GM12878 (cell line): ENCODE measurements at regions not wholly inside any gene's neighbourhood (a gene's known extent, or its start where the extent isn't known, plus 50 kb on each side); places are given as distances from the start of the nearest gene placed in this dataset.

Experiments used
- ATAC-seq: fragments of 200-7000 bp; cut with Tn5 transposase; 3 replicates; pipeline ENCODE4 v1.9.1; 2020; ENCODE audit warnings: mild to moderate bottlenecking, moderate library complexity
- BruUV-seq: library from RNA; stranded (reverse); fragments of 400-500 nt; replicated peaks from 2 replicates; lab custom pipeline; 2021; lab: Mats Ljungman, UMichigan
- CTCF ChIA-PET: fragments of 300-600 bp; sonication (Branson Sonifier 250); formaldehyde crosslinking; extraction: SDS; loops from one replicate; lab custom pipeline; 2021; ENCODE audit warnings: inconsistent platforms; lab: Yijun Ruan, JAX
- POLR2A ChIA-PET: fragments of 350-600 bp; formaldehyde crosslinking; extraction: SDS; loops from one replicate; lab custom pipeline; 2021; ENCODE audit warnings: inconsistent platforms; lab: Charles Lee
- RAD21 ChIA-PET: fragments of 300-600 bp; sonication (Branson Sonifier 250); formaldehyde crosslinking; loops from one replicate; lab custom pipeline; 2023; ENCODE audit warnings: antibody characterized with exemption; ENCODE audit not compliant: unreplicated experiment; lab: Charles Lee
- SMC1A ChIA-PET: fragments of 300-600 bp; sonication (Branson Sonifier 250); formaldehyde crosslinking; loops from one replicate; lab custom pipeline; 2023; ENCODE audit not compliant: unreplicated experiment, uncharacterized antibody; lab: Charles Lee
- DNase-seq: peaks from one replicate; pipeline ENCODE4 v3.0.0-alpha.2; 2011; ENCODE audit warnings: low read depth, low spot score
- FAIRE-seq: peaks from 3 replicates; lab custom pipeline; 2011; peaks lifted over from hg19 to GRCh38; lab: Jason Lieb, UNC
- H2AFZ ChIP-seq: 2 replicates; pipeline ENCODE4 v1.6.0; 2011; ENCODE audit warnings: low read depth, low read length, control low read depth; ENCODE audit not compliant: control insufficient read depth
- H3K27ac ChIP-seq: 2 replicates; pipeline ENCODE4 v1.5.1; 2011; ENCODE audit warnings: control low read depth; ENCODE audit not compliant: control insufficient read depth, insufficient read depth
- H3K27me3 ChIP-seq, 2 experiments: replicated peaks in 1 of 2; 2 replicates each; pipeline versions ENCODE4 v1.6.0 to v1.6.1; 2011; ENCODE audit warnings: low read length in 1 of 2; ENCODE audit not compliant: control insufficient read depth in 2 of 2, insufficient read depth in 2 of 2
- H3K36me3 ChIP-seq, 2 experiments: 2 replicates each; pipeline ENCODE4 v1.5.1; 2011; ENCODE audit warnings: low read length in 1 of 2; ENCODE audit not compliant: control insufficient read depth in 2 of 2, insufficient read depth in 2 of 2
- H3K4me1 ChIP-seq: 2 replicates; pipeline ENCODE4 v1.6.1; 2011; ENCODE audit warnings: mild to moderate bottlenecking, low read length, moderate library complexity, mixed read lengths; ENCODE audit not compliant: control insufficient read depth, insufficient read depth
- H3K4me2 ChIP-seq: 2 replicates; pipeline ENCODE4 v1.6.0; 2011; ENCODE audit warnings: control low read depth; ENCODE audit not compliant: control insufficient read depth, insufficient read depth
- H3K4me3 ChIP-seq: fragments of 200-600 bp; sonication (generic); 2 replicates; pipeline ENCODE4 v1.5.1; 2016
- H3K79me2 ChIP-seq: 2 replicates; pipeline ENCODE4 v1.6.0; 2011; ENCODE audit warnings: low read length; ENCODE audit not compliant: control insufficient read depth, insufficient read depth
- H3K9ac ChIP-seq: 2 replicates; pipeline ENCODE4 v1.8.0; 2011; ENCODE audit warnings: low read length, control low read depth, mixed read lengths; ENCODE audit not compliant: control insufficient read depth, insufficient read depth
- H3K9me3 ChIP-seq: replicated peaks from 3 replicates; pipeline ENCODE4 v1.5.1; 2011; ENCODE audit warnings: mild to moderate bottlenecking, low read length; ENCODE audit not compliant: control insufficient read depth, insufficient read depth
- H4K20me1 ChIP-seq: 2 replicates; pipeline ENCODE4 v1.6.0; 2011; ENCODE audit not compliant: control insufficient read depth, insufficient read depth
- BHLHE40 ChIP-seq, 2 experiments: fragments of 450-650 bp in 1 of 2; IDR thresholded peaks; 2 replicates each; pipeline ENCODE4 v1.6.1; 2011 to 2017; ENCODE audit warnings: low read depth in 2 of 2, borderline replicate concordance in 1 of 2, improper control_type of control experiment in 1 of 2, low read length in 1 of 2, mild to moderate bottlenecking in 1 of 2
- CBFB ChIP-seq: IDR thresholded peaks from 2 replicates; pipeline ENCODE4 v1.6.1; 2016; ENCODE audit warnings: antibody characterized with exemption, low read depth
- JUND ChIP-seq: IDR thresholded peaks from 2 replicates; pipeline ENCODE4 v1.6.1; 2012; ENCODE audit warnings: low read depth, mild to moderate bottlenecking, low read length, improper control_type of control experiment, moderate library complexity
- NBN ChIP-seq: fragments of 450-650 bp; IDR thresholded peaks from 2 replicates; pipeline ENCODE4 v1.6.1; 2016
- NR2C2 ChIP-seq: IDR thresholded peaks from 2 replicates; pipeline ENCODE4 v1.6.1; 2011; ENCODE audit warnings: borderline replicate concordance, low read depth; ENCODE audit not compliant: control insufficient read depth, insufficient read length
- POLR2AphosphoS2 ChIP-seq: IDR thresholded peaks from 2 replicates; pipeline ENCODE4 v1.6.1; 2011; ENCODE audit warnings: low read depth, mild to moderate bottlenecking, low read length, improper control_type of control experiment, moderate library complexity
- RFX5 ChIP-seq: IDR thresholded peaks from 2 replicates; pipeline ENCODE4 v1.6.1; 2011; ENCODE audit warnings: low read depth, low read length, improper control_type of control experiment
- TCF12 ChIP-seq: IDR thresholded peaks from 2 replicates; pipeline ENCODE4 v1.6.1; 2011; ENCODE audit warnings: low read depth, mild to moderate bottlenecking, low read length
- WRNIP1 ChIP-seq: IDR thresholded peaks from 2 replicates; pipeline ENCODE4 v1.6.1; 2011; ENCODE audit warnings: low read depth, low read length, improper control_type of control experiment, borderline replicate concordance
- ZNF217 ChIP-seq: fragments of 450-650 bp; IDR thresholded peaks from 2 replicates; pipeline ENCODE4 v1.6.1; 2017; ENCODE audit warnings: antibody characterized with exemption, mild to moderate bottlenecking
- WGBS: methylation state at CpG from one replicate; pipeline ENCODE4 v1.1.6; 2016; ENCODE audit warnings: low lambda C conversion rate; ENCODE audit not compliant: insufficient replicate concordance, insufficient coverage; ENCODE audit errors: missing lambda C conversion rate; 5-methylcytosine and 5-hydroxymethylcytosine counted together
- in situ Hi-C: fragments of 300-500 bp; cut with MboI; formaldehyde crosslinking; loops from 9 replicates; pipeline ENCODE4 v1.14.3; 2018; ENCODE audit warnings: mixed read lengths
- intact Hi-C: fragments of 100-400 bp; cut with micrococcal nuclease; formaldehyde crosslinking; loops from one replicate; pipeline ENCODE4 v1.14.2; 2022; ENCODE audit not compliant: unreplicated experiment
- TF ChIP-seq, protein P1 (sequence below), 3 experiments: IDR thresholded peaks in 2 of 3; conservative IDR thresholded peaks in 1 of 3; 2 replicates each; pipeline ENCODE4 v1.5.1; 2011; ENCODE audit warnings: low read depth in 3 of 3, low read length in 3 of 3, mild to moderate bottlenecking in 3 of 3, control low read depth in 2 of 3, moderate library complexity in 2 of 3, inconsistent platforms in 1 of 3, mixed read lengths in 1 of 3; ENCODE audit not compliant: control insufficient read depth in 2 of 3, insufficient read depth in 1 of 3; ENCODE audit errors: extremely low read depth in 1 of 3
- TF ChIP-seq, protein P2 (sequence below): IDR thresholded peaks from 2 replicates; pipeline ENCODE4 v1.6.1; 2012; ENCODE audit warnings: mild to moderate bottlenecking, low read depth, low read length
- TF ChIP-seq, protein P3 (sequence below): fragments of 450-650 bp; IDR thresholded peaks from 2 replicates; pipeline ENCODE4 v1.6.1; 2017; ENCODE audit warnings: borderline replicate concordance
- TF ChIP-seq, protein P4 (sequence below): fragments of 450-650 bp; IDR thresholded peaks from 2 replicates; pipeline ENCODE4 v1.6.1; 2018; ENCODE audit warnings: mild to moderate bottlenecking, low read depth, moderate library complexity; ENCODE audit not compliant: partially characterized antibody

DNA sequence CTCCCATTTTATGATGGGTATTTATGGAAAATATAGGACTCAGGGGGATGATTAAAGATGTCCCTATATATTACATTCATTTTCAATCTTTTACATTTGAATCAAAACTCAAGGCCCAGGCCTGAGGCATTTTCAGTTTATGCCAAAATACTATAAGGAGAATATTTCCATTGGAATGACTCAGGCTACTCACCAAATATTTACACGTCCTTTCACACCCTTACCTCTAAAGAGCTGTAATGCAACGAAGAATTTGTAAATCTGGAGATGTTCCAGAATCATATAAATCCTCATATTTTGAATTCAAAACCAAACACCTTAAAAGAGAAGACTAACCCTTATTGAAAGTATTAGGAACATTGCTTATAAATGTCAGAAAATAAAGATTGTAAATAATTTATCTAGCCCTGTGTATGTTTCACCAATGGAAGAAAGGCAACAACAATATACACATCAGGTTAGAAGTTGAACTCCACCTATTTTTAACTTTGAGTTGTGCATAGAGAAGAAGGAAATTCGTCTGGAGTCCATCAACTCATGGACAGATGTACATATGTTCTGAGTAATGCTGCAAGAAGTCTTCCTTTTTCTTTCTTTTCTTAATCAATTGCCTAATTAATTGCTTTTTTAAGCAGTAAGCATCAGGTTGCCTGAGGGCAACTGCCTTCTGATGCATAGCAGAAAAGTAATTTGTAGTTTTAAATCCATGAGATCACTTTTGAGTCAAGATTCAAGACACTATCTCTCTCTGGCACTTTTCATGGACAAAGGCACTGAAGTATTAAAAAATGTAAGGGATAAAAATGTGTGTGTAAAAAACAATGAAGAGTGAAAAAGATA, 579.3 kb upstream of the RGMB start:
- in situ Hi-C loops (no loop called here), intact Hi-C loops (no loop called here)
- H4K20me1 ChIP-seq, result no peaks in the 10 kb centered on the region
- POLR2A ChIA-PET, result no interaction called here
- no peaks in the 10 kb centered on the region for H3K9me3 ChIP-seq
- DNase-seq (no peak), ATAC-seq (no peak), FAIRE-seq (no peak)
- RAD21 ChIA-PET, result no interaction called here
- no peak overlapping the region for H3K9ac ChIP-seq
- 0% methylated on average over 3 of the region's 3 CpGs for WGBS
- no peaks in the 10 kb centered on the region for H3K27me3 ChIP-seq
- H3K4me3 ChIP-seq, result no peak overlapping the region
- H3K36me3 ChIP-seq, result no peaks in the 10 kb centered on the region
- H2AFZ ChIP-seq, result no peak overlapping the region
- CTCF ChIA-PET, result no interaction called here
- no peak overlapping the region for H3K27ac ChIP-seq
- TF ChIP-seq, protein P1, sequence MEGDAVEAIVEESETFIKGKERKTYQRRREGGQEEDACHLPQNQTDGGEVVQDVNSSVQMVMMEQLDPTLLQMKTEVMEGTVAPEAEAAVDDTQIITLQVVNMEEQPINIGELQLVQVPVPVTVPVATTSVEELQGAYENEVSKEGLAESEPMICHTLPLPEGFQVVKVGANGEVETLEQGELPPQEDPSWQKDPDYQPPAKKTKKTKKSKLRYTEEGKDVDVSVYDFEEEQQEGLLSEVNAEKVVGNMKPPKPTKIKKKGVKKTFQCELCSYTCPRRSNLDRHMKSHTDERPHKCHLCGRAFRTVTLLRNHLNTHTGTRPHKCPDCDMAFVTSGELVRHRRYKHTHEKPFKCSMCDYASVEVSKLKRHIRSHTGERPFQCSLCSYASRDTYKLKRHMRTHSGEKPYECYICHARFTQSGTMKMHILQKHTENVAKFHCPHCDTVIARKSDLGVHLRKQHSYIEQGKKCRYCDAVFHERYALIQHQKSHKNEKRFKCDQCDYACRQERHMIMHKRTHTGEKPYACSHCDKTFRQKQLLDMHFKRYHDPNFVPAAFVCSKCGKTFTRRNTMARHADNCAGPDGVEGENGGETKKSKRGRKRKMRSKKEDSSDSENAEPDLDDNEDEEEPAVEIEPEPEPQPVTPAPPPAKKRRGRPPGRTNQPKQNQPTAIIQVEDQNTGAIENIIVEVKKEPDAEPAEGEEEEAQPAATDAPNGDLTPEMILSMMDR (IDR thresholded peaks at IDR 0.05 in 2 of 3, conservative IDR thresholded peaks at IDR 0.05 in 1 of 3; ENCODE audit: control insufficient read depth in 2 of 3, extremely low read depth in 1 of 3, insufficient read depth in 1 of 3, low read depth in 3 of 3, low read length in 3 of 3), result no peak
- TF ChIP-seq TCF12, result no peak
- no peak for TF ChIP-seq POLR2AphosphoS2
- no peak for TF ChIP-seq ZNF217
- TF ChIP-seq BHLHE40 (IDR thresholded peaks at IDR 0.05; ENCODE audit: borderline replicate concordance in 1 of 2, low read depth in 2 of 2, low read length in 1 of 2), result no peak
- TF ChIP-seq NR2C2, result no peak
- TF ChIP-seq, protein P2, sequence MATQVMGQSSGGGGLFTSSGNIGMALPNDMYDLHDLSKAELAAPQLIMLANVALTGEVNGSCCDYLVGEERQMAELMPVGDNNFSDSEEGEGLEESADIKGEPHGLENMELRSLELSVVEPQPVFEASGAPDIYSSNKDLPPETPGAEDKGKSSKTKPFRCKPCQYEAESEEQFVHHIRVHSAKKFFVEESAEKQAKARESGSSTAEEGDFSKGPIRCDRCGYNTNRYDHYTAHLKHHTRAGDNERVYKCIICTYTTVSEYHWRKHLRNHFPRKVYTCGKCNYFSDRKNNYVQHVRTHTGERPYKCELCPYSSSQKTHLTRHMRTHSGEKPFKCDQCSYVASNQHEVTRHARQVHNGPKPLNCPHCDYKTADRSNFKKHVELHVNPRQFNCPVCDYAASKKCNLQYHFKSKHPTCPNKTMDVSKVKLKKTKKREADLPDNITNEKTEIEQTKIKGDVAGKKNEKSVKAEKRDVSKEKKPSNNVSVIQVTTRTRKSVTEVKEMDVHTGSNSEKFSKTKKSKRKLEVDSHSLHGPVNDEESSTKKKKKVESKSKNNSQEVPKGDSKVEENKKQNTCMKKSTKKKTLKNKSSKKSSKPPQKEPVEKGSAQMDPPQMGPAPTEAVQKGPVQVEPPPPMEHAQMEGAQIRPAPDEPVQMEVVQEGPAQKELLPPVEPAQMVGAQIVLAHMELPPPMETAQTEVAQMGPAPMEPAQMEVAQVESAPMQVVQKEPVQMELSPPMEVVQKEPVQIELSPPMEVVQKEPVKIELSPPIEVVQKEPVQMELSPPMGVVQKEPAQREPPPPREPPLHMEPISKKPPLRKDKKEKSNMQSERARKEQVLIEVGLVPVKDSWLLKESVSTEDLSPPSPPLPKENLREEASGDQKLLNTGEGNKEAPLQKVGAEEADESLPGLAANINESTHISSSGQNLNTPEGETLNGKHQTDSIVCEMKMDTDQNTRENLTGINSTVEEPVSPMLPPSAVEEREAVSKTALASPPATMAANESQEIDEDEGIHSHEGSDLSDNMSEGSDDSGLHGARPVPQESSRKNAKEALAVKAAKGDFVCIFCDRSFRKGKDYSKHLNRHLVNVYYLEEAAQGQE, result no peak
- no peak for TF ChIP-seq JUND
- TF ChIP-seq, protein P3, sequence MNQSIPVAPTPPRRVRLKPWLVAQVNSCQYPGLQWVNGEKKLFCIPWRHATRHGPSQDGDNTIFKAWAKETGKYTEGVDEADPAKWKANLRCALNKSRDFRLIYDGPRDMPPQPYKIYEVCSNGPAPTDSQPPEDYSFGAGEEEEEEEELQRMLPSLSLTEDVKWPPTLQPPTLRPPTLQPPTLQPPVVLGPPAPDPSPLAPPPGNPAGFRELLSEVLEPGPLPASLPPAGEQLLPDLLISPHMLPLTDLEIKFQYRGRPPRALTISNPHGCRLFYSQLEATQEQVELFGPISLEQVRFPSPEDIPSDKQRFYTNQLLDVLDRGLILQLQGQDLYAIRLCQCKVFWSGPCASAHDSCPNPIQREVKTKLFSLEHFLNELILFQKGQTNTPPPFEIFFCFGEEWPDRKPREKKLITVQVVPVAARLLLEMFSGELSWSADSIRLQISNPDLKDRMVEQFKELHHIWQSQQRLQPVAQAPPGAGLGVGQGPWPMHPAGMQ, result no peak
- TF ChIP-seq CBFB, result no peak
- TF ChIP-seq WRNIP1, result no peak
- TF ChIP-seq NBN, result no peak
- TF ChIP-seq, protein P4, sequence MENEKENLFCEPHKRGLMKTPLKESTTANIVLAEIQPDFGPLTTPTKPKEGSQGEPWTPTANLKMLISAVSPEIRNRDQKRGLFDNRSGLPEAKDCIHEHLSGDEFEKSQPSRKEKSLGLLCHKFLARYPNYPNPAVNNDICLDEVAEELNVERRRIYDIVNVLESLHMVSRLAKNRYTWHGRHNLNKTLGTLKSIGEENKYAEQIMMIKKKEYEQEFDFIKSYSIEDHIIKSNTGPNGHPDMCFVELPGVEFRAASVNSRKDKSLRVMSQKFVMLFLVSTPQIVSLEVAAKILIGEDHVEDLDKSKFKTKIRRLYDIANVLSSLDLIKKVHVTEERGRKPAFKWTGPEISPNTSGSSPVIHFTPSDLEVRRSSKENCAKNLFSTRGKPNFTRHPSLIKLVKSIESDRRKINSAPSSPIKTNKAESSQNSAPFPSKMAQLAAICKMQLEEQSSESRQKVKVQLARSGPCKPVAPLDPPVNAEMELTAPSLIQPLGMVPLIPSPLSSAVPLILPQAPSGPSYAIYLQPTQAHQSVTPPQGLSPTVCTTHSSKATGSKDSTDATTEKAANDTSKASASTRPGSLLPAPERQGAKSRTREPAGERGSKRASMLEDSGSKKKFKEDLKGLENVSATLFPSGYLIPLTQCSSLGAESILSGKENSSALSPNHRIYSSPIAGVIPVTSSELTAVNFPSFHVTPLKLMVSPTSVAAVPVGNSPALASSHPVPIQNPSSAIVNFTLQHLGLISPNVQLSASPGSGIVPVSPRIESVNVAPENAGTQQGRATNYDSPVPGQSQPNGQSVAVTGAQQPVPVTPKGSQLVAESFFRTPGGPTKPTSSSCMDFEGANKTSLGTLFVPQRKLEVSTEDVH, result no peak
- TF ChIP-seq RFX5, result no peak
- H3K79me2 ChIP-seq, result no peaks in the 10 kb centered on the region
- SMC1A ChIA-PET, result no interaction called here
- no peak overlapping the region for H3K4me2 ChIP-seq
- BruUV-seq, result no TSS peak
- no peaks in the 10 kb centered on the region for H3K4me1 ChIP-seq
